Muscle layer of duodenum (tissue), 2 donors: ENCODE measurements at regions not wholly inside any gene's neighbourhood (a gene's known extent, or its start where the extent isn't known, plus 50 kb on each side); places are given as distances from the start of the nearest gene placed in this dataset.

ENCODE experiments used
- H3K27ac ChIP-seq: one replicate; pipeline ENCODE4 v1.7.0; 2013; ENCODE audit warnings: mild to moderate bottlenecking, low read length
- H3K27me3 ChIP-seq: one replicate; pipeline ENCODE4 v1.7.0; 2013; ENCODE audit warnings: low read depth, mild to moderate bottlenecking, control low read depth, low read length
- H3K36me3 ChIP-seq, 2 donors: one replicate each; pipeline ENCODE4 v1.7.0; 2013; ENCODE audit warnings: low read length in 2 of 2, control low read depth in 1 of 2, mild to moderate bottlenecking in 1 of 2; ENCODE audit not compliant: insufficient read depth in 2 of 2, control insufficient read depth in 1 of 2
- H3K4me1 ChIP-seq, 2 donors: one replicate each; pipeline ENCODE4 v1.7.0; 2013; ENCODE audit warnings: low read length in 2 of 2, mild to moderate bottlenecking in 2 of 2, control low read depth in 1 of 2, moderate library complexity in 1 of 2; ENCODE audit not compliant: insufficient read depth in 2 of 2, control insufficient read depth in 1 of 2
- H3K4me3 ChIP-seq, 2 donors: one replicate each; pipeline ENCODE4 v1.7.0; 2013; ENCODE audit warnings: low read length in 2 of 2, low read depth in 1 of 2, mild to moderate bottlenecking in 1 of 2
- H3K9me3 ChIP-seq, 2 donors: one replicate each; pipeline ENCODE4 v1.7.0; 2013; ENCODE audit warnings: low read length in 2 of 2, control low read depth in 1 of 2, mild to moderate bottlenecking in 1 of 2; ENCODE audit not compliant: control insufficient read depth in 1 of 2
- donor health status: healthy.

DNA sequence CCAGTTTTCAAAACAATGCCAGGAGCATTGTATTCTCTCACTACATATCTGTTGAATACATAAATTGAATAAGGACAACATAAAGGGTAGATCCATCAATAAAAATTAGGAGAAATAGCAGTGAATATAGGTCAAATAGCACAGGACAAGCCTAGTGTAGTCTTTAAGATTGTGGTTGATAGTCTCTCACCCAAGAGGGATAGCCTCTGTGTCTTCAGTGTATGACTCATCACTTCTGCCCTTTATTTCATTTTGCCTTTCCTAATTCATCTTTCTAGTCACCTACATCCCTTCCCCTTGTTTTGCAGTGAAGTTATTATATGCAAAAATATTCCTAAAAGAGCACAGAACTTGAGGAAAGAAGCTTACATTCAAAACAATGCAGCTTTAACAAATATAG lies 335.0 kb upstream of the TUSC1 start:
- H3K27me3 ChIP-seq, result no peaks in the 10 kb centered on the region
- H3K4me3 ChIP-seq, result no peak overlapping the region
- no peaks in the 10 kb centered on the region for H3K36me3 ChIP-seq
- no peaks in the 10 kb centered on the region for H3K9me3 ChIP-seq
- H3K4me1 ChIP-seq, result no peaks in the 10 kb centered on the region
- no peak overlapping the region for H3K27ac ChIP-seq

GRCh38 chr9:26012797-26013196 lies 334.6 kb upstream of the TUSC1 start:
- Histone ChIP-seq H3K9me3 (no peaks in the 10 kb centered on the region), H3K27me3 (no peaks in the 10 kb centered on the region), H3K27ac (no peak overlapping the region), H3K4me3 (no peak overlapping the region), H3K36me3 (no peaks in the 10 kb centered on the region), H3K4me1 (no peaks in the 10 kb centered on the region)

DNA sequence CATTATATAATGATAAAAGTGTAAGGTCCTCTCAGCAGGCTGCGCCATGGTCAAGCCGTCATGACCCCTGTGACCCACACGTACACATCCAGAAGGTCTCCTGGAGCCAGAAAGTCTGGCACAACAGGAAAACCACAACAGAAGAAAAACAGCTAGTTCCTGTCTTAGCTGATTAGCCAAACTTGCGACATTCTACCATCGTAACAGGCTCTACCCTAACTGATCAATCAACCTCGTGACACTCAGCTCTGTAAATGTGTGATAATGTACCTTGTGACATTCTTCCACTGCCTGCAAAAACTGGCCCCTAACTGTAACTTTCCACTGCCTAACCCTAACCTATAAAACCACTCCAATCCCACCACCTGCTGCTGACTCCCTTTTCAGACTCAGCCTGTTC lies 316.4 kb upstream of the TUSC1 start:
- no peak overlapping the region for H3K4me3 ChIP-seq
- H3K9me3 ChIP-seq, result peaks cover 0 to 31% of the 10 kb centered on the region in 2 donors
- H3K36me3 ChIP-seq, result no peaks in the 10 kb centered on the region
- no peak overlapping the region for H3K27ac ChIP-seq
- no peaks in the 10 kb centered on the region for H3K27me3 ChIP-seq
- no peaks in the 10 kb centered on the region for H3K4me1 ChIP-seq

DNA sequence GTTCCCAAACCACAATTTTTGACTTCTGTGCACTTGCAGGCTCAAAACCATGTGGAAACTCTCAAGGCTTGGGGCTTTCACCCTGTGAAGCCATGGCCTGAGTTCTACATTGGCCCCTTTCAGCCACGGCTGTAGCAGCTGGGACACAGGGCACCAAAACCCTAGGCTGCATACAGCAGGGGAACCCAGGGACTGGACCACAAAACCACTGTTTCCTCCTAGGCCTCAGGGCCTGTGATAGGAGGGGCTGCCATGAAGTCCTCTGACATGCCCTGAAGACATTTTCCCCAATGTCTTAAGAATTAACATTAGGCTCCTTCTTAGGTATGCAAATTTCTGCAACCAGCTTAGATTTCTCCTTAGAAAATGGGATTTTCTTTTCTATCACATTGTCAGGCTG lies 312.1 kb upstream of the TUSC1 start:
- no peaks in the 10 kb centered on the region for H3K36me3 ChIP-seq
- H3K27me3 ChIP-seq, result no peaks in the 10 kb centered on the region
- H3K4me1 ChIP-seq, result no peaks in the 10 kb centered on the region
- H3K9me3 ChIP-seq, result peaks cover 0 to 27% of the 10 kb centered on the region in 2 donors
- no peak overlapping the region for H3K27ac ChIP-seq
- H3K4me3 ChIP-seq, result no peak overlapping the region

DNA sequence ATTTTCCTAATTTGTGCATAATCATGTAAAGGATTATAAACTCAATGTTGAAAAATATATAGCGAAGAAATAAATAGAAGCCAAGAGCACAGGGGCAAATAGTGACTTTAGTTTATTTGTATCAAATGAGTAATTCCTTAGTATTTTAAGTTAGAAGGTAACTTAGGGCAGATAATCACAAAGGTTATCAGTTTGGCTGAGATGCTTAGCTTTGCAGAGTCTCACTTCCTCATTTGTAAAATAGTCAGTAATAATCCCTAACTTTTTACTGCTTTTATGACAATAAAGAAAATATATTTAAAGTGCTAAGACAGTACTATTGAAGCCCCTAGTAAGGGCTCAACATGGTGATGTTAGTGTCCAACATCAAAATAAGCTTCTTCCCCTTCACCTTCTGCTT lies 297.4 kb upstream of the TUSC1 start:
- no peak overlapping the region for H3K27ac ChIP-seq
- no peak overlapping the region for H3K4me3 ChIP-seq
- H3K36me3 ChIP-seq, result no peaks in the 10 kb centered on the region
- peaks cover 0 to 12% of the 10 kb centered on the region in 2 donors for H3K9me3 ChIP-seq
- no peaks in the 10 kb centered on the region for H3K4me1 ChIP-seq
- no peaks in the 10 kb centered on the region for H3K27me3 ChIP-seq

DNA sequence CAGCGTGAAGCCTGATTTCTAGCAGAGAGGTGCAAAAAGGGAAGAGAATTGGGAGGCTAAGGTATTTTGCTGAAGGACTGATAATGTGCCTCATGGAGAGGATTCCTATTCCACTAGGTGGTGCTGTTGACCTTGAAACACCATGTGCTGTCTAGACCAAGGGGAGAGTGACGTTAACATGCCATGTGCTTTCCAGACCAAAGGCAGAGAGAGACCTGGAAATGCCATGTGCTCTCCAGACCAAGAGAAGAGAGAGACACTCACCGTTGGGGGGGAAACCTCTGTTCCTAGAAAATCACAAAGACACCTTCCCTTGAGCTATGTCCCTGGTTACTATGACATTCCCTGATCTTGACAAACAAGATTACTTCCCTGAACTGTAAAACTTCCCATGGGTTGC lies 286.0 kb upstream of the TUSC1 start:
- Histone ChIP-seq H3K27me3 (no peaks in the 10 kb centered on the region), H3K4me3 (no peak overlapping the region), H3K4me1 (no peaks in the 10 kb centered on the region), H3K9me3 (peaks cover 0 to 9% of the 10 kb centered on the region in 2 donors), H3K36me3 (no peaks in the 10 kb centered on the region), H3K27ac (no peak overlapping the region)

DNA sequence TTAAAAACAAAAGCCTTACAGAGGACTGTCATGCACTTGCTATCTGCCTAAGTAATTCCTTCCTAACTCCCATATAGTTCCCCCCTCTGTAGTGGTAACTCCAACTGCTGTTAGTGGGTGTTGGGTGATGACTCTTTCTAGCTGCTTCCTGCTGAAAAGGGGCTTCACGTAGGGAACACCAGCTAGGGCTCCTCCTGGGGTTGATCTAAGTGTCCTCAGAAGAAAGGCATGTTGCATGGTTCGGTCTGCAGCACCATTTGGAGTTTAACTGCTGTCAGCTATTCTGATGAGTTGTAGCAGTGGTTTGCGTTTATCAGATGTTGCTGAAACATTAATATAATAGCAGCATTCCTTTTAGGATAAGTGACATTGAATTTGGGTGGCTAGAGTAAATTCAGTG lies 281.9 kb upstream of the TUSC1 start:
- H3K27ac ChIP-seq, result no peak overlapping the region
- H3K4me3 ChIP-seq, result no peak overlapping the region
- peaks cover 0 to 7% of the 10 kb centered on the region in 2 donors for H3K9me3 ChIP-seq
- no peaks in the 10 kb centered on the region for H3K27me3 ChIP-seq
- no peaks in the 10 kb centered on the region for H3K4me1 ChIP-seq
- no peaks in the 10 kb centered on the region for H3K36me3 ChIP-seq

DNA sequence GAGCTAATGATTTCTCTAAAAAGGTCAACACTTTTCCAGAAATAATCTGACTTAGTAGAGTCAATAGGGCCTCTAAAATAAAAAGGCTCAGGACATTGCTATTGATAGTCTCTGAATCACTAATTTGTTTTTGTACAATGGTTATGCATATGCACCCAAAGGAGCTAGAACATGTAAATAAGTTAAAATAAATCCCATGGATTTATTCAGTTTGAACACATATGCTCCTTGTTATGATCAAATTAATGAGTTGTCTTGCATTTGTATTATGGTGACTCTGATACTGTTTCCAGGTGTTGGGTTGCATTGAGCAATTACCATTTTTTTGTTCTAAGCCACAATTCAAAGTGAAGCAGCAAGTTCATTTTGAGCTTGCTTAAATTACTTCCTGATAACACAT lies 276.0 kb upstream of the TUSC1 start:
- Histone ChIP-seq H3K9me3 (no peaks in the 10 kb centered on the region), H3K4me1 (no peaks in the 10 kb centered on the region), H3K36me3 (no peaks in the 10 kb centered on the region), H3K27me3 (no peaks in the 10 kb centered on the region), H3K27ac (no peak overlapping the region), H3K4me3 (no peak overlapping the region)

DNA sequence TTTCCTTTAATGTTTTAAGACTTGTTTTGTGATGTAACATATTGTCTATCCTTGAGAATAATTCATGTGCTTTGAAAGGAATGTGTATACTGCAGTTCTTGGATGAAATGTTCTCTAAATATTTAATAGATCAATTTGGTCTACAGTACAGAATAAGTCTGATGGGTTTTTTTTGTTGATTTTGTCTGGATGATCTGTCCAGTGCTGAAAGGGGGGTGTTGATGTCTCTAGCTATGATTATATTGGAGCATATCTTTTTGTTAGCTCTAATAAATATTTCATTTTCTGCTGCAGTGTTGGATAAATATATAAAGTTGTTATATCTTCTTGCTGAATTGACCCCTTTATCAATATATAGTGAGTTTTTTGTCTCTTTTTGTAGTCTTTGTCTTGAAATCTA lies 269.9 kb upstream of the TUSC1 start:
- Histone ChIP-seq H3K36me3 (no peaks in the 10 kb centered on the region), H3K27ac (no peak overlapping the region), H3K27me3 (no peaks in the 10 kb centered on the region), H3K4me3 (no peak overlapping the region), H3K9me3 (peaks cover 0 to 5% of the 10 kb centered on the region in 2 donors), H3K4me1 (no peaks in the 10 kb centered on the region)

- Histone ChIP-seq H3K4me3 (no peak overlapping the region), H3K9me3 (no peaks in the 10 kb centered on the region), H3K36me3 (no peaks in the 10 kb centered on the region), H3K27me3 (no peaks in the 10 kb centered on the region), H3K27ac (no peak overlapping the region), H3K4me1 (no peaks in the 10 kb centered on the region)
Measured at GRCh38 chr9:25939126-25939525, 260.9 kb upstream of the TUSC1 start.

DNA sequence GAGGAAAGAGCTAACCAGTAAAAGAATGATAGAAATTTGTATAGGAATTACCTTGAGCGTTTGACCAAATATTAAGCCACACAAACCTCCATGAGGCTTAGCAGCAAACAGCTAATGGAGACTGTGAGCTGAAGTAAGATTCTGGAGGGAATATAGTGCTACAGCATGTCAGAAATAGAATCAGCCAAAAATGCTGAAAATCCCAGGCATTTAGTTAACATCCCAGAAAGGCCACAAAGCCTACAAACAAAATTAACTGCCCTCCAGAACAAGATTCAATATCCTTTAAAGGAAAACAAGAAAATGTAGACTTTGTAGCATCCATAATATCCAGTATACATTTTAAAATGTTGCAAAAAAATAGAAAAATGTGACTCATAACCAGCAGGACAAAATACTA lies 257.8 kb upstream of the TUSC1 start:
- Histone ChIP-seq H3K27me3 (no peaks in the 10 kb centered on the region), H3K27ac (no peak overlapping the region), H3K4me1 (no peaks in the 10 kb centered on the region), H3K9me3 (no peaks in the 10 kb centered on the region), H3K36me3 (no peaks in the 10 kb centered on the region), H3K4me3 (no peak overlapping the region)

GRCh38 chr9:25935188-25935587 lies 256.9 kb upstream of the TUSC1 start:
- H3K4me3 ChIP-seq, result no peak overlapping the region

More at GRCh38 chr9:25935188-25935587, 256.9 kb upstream of the TUSC1 start:
- H3K27ac ChIP-seq, result no peak overlapping the region
- no peaks in the 10 kb centered on the region for H3K36me3 ChIP-seq
- no peaks in the 10 kb centered on the region for H3K9me3 ChIP-seq
- H3K4me1 ChIP-seq, result no peaks in the 10 kb centered on the region
- H3K27me3 ChIP-seq, result no peaks in the 10 kb centered on the region
